Sigmoid colon (tissue), 6 donors: ENCODE measurements at regions not wholly inside any gene's neighbourhood (a gene's known extent, or its start where the extent isn't known, plus 50 kb on each side); places are given as distances from the start of the nearest gene placed in this dataset.

Source experiments
- DNase-seq: peaks from one replicate; pipeline ENCODE4 v3.0.0-alpha.2; 2019
- H3K27ac ChIP-seq, 4 donors: fragments of 200-600 bp; sonication (generic); one replicate each; pipeline ENCODE4 v1.5.1; 2016 to 2019; ENCODE audit warnings: mild to moderate bottlenecking in 1 of 4
- H3K27me3 ChIP-seq, 3 donors: fragments of 200-600 bp; sonication (generic); one replicate each; pipeline ENCODE4 v1.5.1; 2019; ENCODE audit warnings: mild to moderate bottlenecking in 1 of 3
- H3K36me3 ChIP-seq, 4 donors: fragments of 200-600 bp; sonication (generic); one replicate each; pipeline ENCODE4 v1.5.1; 2016 to 2019
- H3K4me1 ChIP-seq, 4 donors: fragments of 200-600 bp; sonication (generic); one replicate each; pipeline ENCODE4 v1.5.1; 2017 to 2019
- H3K4me3 ChIP-seq, 4 donors: fragments of 200-600 bp; sonication (generic); one replicate each; pipeline ENCODE4 v1.5.1; 2017 to 2019; ENCODE audit warnings: mild to moderate bottlenecking in 2 of 4, moderate library complexity in 1 of 4
- H3K9me3 ChIP-seq, 4 donors: fragments of 200-600 bp in 3 of 4; sonication (generic) in 3 of 4; one replicate each; pipeline versions ENCODE4 v1.5.1 to v1.6.1; 2013 to 2019
- CTCF ChIP-seq, 4 experiments: fragments of 450-650 bp in 3 of 4; fragments of 200-600 bp in 1 of 4; IDR thresholded peaks; one replicate each; pipeline ENCODE4 v1.5.1; 2016 to 2019; ENCODE audit warnings: antibody characterized with exemption in 4 of 4, mild to moderate bottlenecking in 3 of 4, moderate library complexity in 2 of 4
- EP300 ChIP-seq, 4 donors: sonication (generic); formaldehyde crosslinking; IDR thresholded peaks; one replicate each; pipeline ENCODE4 v1.6.1; 2017; ENCODE audit warnings: antibody characterized with exemption in 4 of 4
- POLR2A ChIP-seq, 2 donors: fragments of 450-650 bp; IDR thresholded peaks; one replicate each; pipeline ENCODE4 v1.6.1; 2016; ENCODE audit warnings: antibody characterized with exemption in 2 of 2, mild to moderate bottlenecking in 2 of 2, moderate library complexity in 2 of 2
- POLR2AphosphoS5 ChIP-seq, 4 donors: sonication (generic); formaldehyde crosslinking; IDR thresholded peaks; one replicate each; pipeline ENCODE4 v1.6.1; 2017; ENCODE audit warnings: antibody characterized with exemption in 4 of 4
- WGBS, 2 donors: extraction: QIAGEN DNeasy Blood & Tissue Kit; methylation state at CpG; one replicate each; pipeline ENCODE4 v1.1.7; 2013; 5-methylcytosine and 5-hydroxymethylcytosine counted together
- intact Hi-C: fragments of 100-400 bp; cut with DNase I; formaldehyde crosslinking; loops from one replicate; pipeline ENCODE4 v1.15.1; 2023
- donor health status: healthy with polysubstance abuse.
- donor health status: healthy.

- TF ChIP-seq EP300 (IDR thresholded peaks at IDR 0.05) = no peak
- no peak for TF ChIP-seq POLR2A (IDR thresholded peaks at IDR 0.05)
- no peak for TF ChIP-seq POLR2AphosphoS5 (IDR thresholded peaks at IDR 0.05)
- no peak for TF ChIP-seq CTCF (IDR thresholded peaks at IDR 0.05)
- Histone ChIP-seq H3K4me1 (no peaks in the 10 kb centered on the region), H3K9me3 (peaks cover 0 to 11% (median 3%) of the 10 kb centered on the region in 4 donors), H3K27ac (no peak overlapping the region), H3K36me3 (no peaks in the 10 kb centered on the region), H3K27me3 (no peaks in the 10 kb centered on the region), H3K4me3 (no peak overlapping the region)
- WGBS, 2 donors = 90 to 91% methylated on average over 2 of the region's 2 CpGs
- no peak for DNase-seq
- intact Hi-C loops = no loop called here
Measured at GRCh38 chr1:233780049-233780448, 124.4 kb upstream of the SLC35F3 start.

DNA sequence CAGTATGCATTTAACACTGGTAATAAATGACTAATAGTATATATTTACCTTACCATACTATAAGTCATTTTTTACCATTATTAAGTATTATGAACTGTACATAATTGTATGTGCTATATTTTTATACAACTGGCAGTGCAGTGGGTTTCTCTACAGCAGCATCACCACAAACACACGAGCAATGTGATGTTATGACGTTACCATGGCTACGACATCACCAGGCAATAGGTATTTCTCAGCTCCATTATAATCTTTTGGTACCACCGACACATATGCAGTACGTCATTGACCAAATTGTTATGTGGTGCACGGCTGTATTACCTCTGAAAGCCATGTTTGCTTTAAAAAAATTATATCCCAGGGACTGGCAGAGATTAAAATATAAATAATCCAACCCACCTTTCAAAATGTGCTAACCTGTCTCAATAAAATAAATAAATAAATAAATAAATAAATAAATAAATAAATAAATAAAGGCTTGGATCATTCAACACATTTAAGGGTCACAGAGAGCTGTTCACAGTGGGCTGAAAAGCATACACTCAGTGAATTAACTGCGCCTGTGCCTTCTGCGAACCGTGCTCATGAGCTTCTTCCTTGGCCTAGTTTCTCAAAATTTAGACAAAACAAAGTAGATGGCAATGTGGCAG, 121.4 kb upstream of the SLC35F3 start:
- no peaks in the 10 kb centered on the region for H3K36me3 ChIP-seq
- 86 to 92% methylated on average over 9 of the region's 9 CpGs for WGBS, 2 donors
- no peak overlapping the region for H3K4me3 ChIP-seq
- no peaks in the 10 kb centered on the region for H3K4me1 ChIP-seq
- DNase-seq = no peak
- peaks cover 0 to 11% (median 3%) of the 10 kb centered on the region in 4 donors for H3K9me3 ChIP-seq
- TF ChIP-seq POLR2AphosphoS5 (IDR thresholded peaks at IDR 0.05) (no peak), POLR2A (IDR thresholded peaks at IDR 0.05) (no peak), EP300 (IDR thresholded peaks at IDR 0.05) (no peak), CTCF (IDR thresholded peaks at IDR 0.05) (no peak)
- intact Hi-C loops = no loop called here
- H3K27ac ChIP-seq = no peak overlapping the region
- H3K27me3 ChIP-seq = no peaks in the 10 kb centered on the region

- Histone ChIP-seq H3K27me3 (peaks cover 0 to 5% (median 0%) of the 10 kb centered on the region in 3 donors), H3K4me3 (no peak overlapping the region), H3K27ac (no peak overlapping the region), H3K9me3 (no peaks in the 10 kb centered on the region), H3K36me3 (no peaks in the 10 kb centered on the region), H3K4me1 (no peaks in the 10 kb centered on the region)
- intact Hi-C loops = no loop called here
- no peak for DNase-seq
- 81 to 84% methylated on average over 3 of the region's 3 CpGs for WGBS, 2 donors
- TF ChIP-seq CTCF (IDR thresholded peaks at IDR 0.05) = no peak
- TF ChIP-seq EP300 (IDR thresholded peaks at IDR 0.05) = no peak
- TF ChIP-seq POLR2A (IDR thresholded peaks at IDR 0.05) = no peak
- no peak for TF ChIP-seq POLR2AphosphoS5 (IDR thresholded peaks at IDR 0.05)
Measured at GRCh38 chr1:233787599-233787998, 116.9 kb upstream of the SLC35F3 start.

DNA sequence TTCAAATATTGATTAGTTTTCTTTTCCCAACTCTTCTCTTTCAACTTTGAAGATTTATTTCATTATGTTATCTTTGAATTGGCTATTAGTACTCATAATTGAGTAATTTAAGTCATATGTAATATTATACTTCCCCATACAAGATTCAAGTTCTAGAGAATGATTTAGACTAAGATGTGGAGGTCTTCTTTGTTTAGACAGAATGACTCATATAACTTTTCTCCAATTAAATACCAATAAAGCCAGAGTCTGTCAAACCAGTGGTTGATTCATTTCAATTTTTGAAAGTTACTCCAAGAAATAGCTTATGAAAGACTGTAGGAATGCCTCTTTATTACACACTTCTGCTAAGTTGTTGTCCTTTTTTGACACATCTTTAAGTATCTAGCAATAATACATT, 115.8 kb upstream of the SLC35F3 start:
- no peaks in the 10 kb centered on the region for H3K36me3 ChIP-seq

GRCh38 chr1:233790121-233790520, 114.4 kb upstream of the SLC35F3 start:
- intact Hi-C loops = loop anchor here (2.0 to 10.0 kb wide), 2 partner anchors 349 to 485 kb away; no protein-coding TSS in a partner anchor
- 64 to 71% methylated on average over 3 of the region's 3 CpGs for WGBS, 2 donors
- H3K27ac ChIP-seq = no peak overlapping the region
- no peaks in the 10 kb centered on the region for H3K36me3 ChIP-seq
- peaks cover 0 to 5% (median 0%) of the 10 kb centered on the region in 3 donors for H3K27me3 ChIP-seq
- TF ChIP-seq POLR2AphosphoS5 (IDR thresholded peaks at IDR 0.05) (no peak), EP300 (IDR thresholded peaks at IDR 0.05) (no peak), POLR2A (IDR thresholded peaks at IDR 0.05) (no peak), CTCF (IDR thresholded peaks at IDR 0.05) (no peak)
- H3K4me1 ChIP-seq = no peaks in the 10 kb centered on the region
- DNase-seq = no peak
- H3K4me3 ChIP-seq = no peak overlapping the region
- no peaks in the 10 kb centered on the region for H3K9me3 ChIP-seq

More for the DNA sequence above, 115.8 kb upstream of the SLC35F3 start:
- DNase-seq = no peak
- Histone ChIP-seq H3K4me3 (no peak overlapping the region), H3K4me1 (no peaks in the 10 kb centered on the region), H3K27ac (no peak overlapping the region), H3K9me3 (no peaks in the 10 kb centered on the region), H3K27me3 (peaks cover 0 to 5% (median 0%) of the 10 kb centered on the region in 3 donors)
- TF ChIP-seq EP300 (IDR thresholded peaks at IDR 0.05) = no peak
- intact Hi-C loops = no loop called here
